Mammary epithelial cell (primary cell): ENCODE measurements at regions not wholly inside any gene's neighbourhood (a gene's known extent, or its start where the extent isn't known, plus 50 kb on each side); places are given as distances from the start of the nearest gene placed in this dataset.

Experiments used
- EZH2 ChIP-seq: IDR thresholded peaks from 2 replicates; pipeline ENCODE4 v1.6.1; 2012; ENCODE audit warnings: low read length, inconsistent platforms, borderline replicate concordance
- TF ChIP-seq, protein P1 (sequence below), 2 donors: IDR thresholded peaks in 1 of 2; conservative IDR thresholded peaks in 1 of 2; 2 replicates each; pipeline ENCODE4 v1.5.1; 2011 to 2012; ENCODE audit warnings: inconsistent platforms in 2 of 2, low read length in 2 of 2, mild to moderate bottlenecking in 2 of 2, control low read depth in 1 of 2, low read depth in 1 of 2; ENCODE audit not compliant: insufficient read depth in 1 of 2; ENCODE audit errors: extremely low read depth in 1 of 2

DNA sequence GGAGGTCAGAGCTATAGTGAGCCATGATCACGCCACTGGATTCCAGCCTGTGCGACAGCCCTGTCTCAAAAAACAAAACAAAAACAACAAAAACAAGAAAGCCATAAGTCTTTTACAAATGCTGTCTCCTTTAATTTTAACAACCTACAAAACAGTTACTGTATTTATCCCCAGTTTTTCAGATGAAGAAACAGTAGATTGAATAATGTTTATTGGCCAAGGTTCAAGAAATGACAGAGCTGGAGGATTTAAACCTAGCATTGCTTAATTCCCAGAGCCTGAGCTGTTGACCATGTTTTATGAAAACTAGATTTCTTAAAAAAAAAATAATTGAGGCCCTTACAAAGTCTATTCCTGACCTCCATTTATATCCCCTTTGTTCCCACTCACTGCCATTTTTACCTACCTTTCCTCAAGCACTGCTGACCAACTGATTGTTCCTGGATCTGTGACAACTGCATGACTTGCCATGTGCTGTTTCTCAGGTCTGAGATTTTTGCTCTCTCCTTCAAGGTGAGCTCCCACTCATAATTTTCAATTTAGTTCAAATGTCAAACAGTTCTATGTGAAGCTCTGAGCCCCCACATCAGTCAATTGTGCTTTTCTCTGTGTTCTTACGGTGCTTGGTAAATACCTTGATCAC, 140.8 kb downstream of the CHRM3 start:
- TF ChIP-seq, protein P1, sequence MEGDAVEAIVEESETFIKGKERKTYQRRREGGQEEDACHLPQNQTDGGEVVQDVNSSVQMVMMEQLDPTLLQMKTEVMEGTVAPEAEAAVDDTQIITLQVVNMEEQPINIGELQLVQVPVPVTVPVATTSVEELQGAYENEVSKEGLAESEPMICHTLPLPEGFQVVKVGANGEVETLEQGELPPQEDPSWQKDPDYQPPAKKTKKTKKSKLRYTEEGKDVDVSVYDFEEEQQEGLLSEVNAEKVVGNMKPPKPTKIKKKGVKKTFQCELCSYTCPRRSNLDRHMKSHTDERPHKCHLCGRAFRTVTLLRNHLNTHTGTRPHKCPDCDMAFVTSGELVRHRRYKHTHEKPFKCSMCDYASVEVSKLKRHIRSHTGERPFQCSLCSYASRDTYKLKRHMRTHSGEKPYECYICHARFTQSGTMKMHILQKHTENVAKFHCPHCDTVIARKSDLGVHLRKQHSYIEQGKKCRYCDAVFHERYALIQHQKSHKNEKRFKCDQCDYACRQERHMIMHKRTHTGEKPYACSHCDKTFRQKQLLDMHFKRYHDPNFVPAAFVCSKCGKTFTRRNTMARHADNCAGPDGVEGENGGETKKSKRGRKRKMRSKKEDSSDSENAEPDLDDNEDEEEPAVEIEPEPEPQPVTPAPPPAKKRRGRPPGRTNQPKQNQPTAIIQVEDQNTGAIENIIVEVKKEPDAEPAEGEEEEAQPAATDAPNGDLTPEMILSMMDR (conservative IDR thresholded peaks at IDR 0.05 in 1 of 2, IDR thresholded peaks at IDR 0.05 in 1 of 2; ENCODE audit: extremely low read depth in 1 of 2, insufficient read depth in 1 of 2, low read depth in 1 of 2, low read length in 2 of 2): no peak
- TF ChIP-seq EZH2: no peak
